GM12892 (cell line): ENCODE measurements at regions not wholly inside any gene's neighbourhood (a gene's known extent, or its start where the extent isn't known, plus 50 kb on each side); places are given as distances from the start of the nearest gene placed in this dataset.

ENCODE experiments used
- POLR2A ChIP-seq: IDR thresholded peaks from 2 replicates; pipeline ENCODE4 v1.6.1; 2011; ENCODE audit warnings: low read depth, low read length, control low read depth
- POLR2AphosphoS5 ChIP-seq: IDR thresholded peaks from 2 replicates; pipeline ENCODE4 v1.6.1; 2011; ENCODE audit warnings: low read depth, low read length, control low read depth
- TAF1 ChIP-seq: IDR thresholded peaks from 2 replicates; pipeline ENCODE4 v1.6.1; 2011; ENCODE audit warnings: low read depth, mild to moderate bottlenecking, control low read depth, low read length, borderline replicate concordance

DNA sequence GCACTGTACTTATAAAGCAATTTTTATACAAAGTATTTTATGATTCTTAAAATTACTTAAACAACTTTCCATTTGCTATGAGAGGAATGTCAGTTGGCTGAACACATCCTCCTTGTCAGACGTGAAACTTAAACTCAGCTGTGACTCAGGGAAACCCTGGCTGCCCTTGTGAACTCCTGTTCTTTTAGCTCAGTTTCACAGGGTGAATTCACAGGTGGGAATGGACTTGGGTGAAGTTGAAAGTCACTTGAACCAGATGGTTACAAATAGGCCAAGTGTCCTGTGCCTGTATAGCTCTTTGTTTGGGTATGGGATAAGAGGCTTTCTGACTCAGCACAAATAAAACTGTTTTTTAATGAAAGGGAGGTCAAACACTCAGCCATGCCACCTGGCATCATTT, 67.4 kb upstream of the FAM47B start:
- no peak for TF ChIP-seq POLR2A
- TF ChIP-seq POLR2AphosphoS5: no peak
- TF ChIP-seq TAF1: no peak
